Panc1 (cell line): ENCODE measurements at regions not wholly inside any gene's neighbourhood (a gene's known extent, or its start where the extent isn't known, plus 50 kb on each side); places are given as distances from the start of the nearest gene placed in this dataset.

Source experiments
- ATAC-seq: fragments of 200-7000 bp; cut with Tn5 transposase; 2 replicates; pipeline ENCODE4 v1.9.1; 2020; ENCODE audit warnings: mild to moderate bottlenecking, moderate library complexity
- BruUV-seq: library from RNA; stranded (reverse); fragments of 400-500 nt; replicated peaks from 2 replicates; lab custom pipeline; 2021; lab: Mats Ljungman, UMichigan
- CTCF ChIA-PET: fragments of 300-600 bp; sonication (Branson Sonifier 250); formaldehyde crosslinking; loops from one replicate; lab custom pipeline; 2022; ENCODE audit warnings: antibody characterized with exemption; lab: Charles Lee
- POLR2A ChIA-PET: fragments of 300-600 bp; sonication (Branson Sonifier 250); formaldehyde crosslinking; loops from one replicate; lab custom pipeline; 2022; ENCODE audit warnings: antibody characterized with exemption; lab: Charles Lee
- DNase-seq: peaks from one replicate; pipeline ENCODE4 v3.0.0-alpha.2; 2010; ENCODE audit warnings: low read depth, low spot score
- H3K27ac ChIP-seq: 2 replicates; pipeline ENCODE4 v1.5.1; 2011; ENCODE audit warnings: mild to moderate bottlenecking, low read length, inconsistent platforms
- H3K27me3 ChIP-seq: fragments of 200-500 bp; sonication (Bioruptor generic); 2 replicates; pipeline ENCODE4 v1.6.0; 2014; ENCODE audit warnings: low read length, inconsistent platforms; ENCODE audit not compliant: control insufficient read depth, insufficient read depth
- H3K36me3 ChIP-seq: fragments of 200-500 bp; sonication (Bioruptor generic); 2 replicates; pipeline ENCODE4 v1.5.1; 2014; ENCODE audit warnings: inconsistent platforms, mild to moderate bottlenecking, low read length, moderate library complexity; ENCODE audit not compliant: control insufficient read depth, insufficient read depth
- H3K4me1 ChIP-seq: 2 replicates; pipeline ENCODE4 v1.5.1; 2011; ENCODE audit warnings: inconsistent platforms, mild to moderate bottlenecking, low read length, moderate library complexity; ENCODE audit not compliant: control insufficient read depth, insufficient read depth
- H3K4me3 ChIP-seq, 2 experiments: 2 replicates each; pipeline ENCODE4 v1.5.1; 2011 to 2012; ENCODE audit warnings: low read depth in 2 of 2, low read length in 2 of 2, mild to moderate bottlenecking in 2 of 2, inconsistent platforms in 1 of 2, moderate library complexity in 1 of 2
- H3K9me3 ChIP-seq: fragments of 200-500 bp; sonication (Bioruptor generic); 2 replicates; pipeline ENCODE4 v1.5.1; 2014; ENCODE audit warnings: low read depth, mild to moderate bottlenecking, inconsistent platforms, low read length, moderate library complexity; ENCODE audit not compliant: control insufficient read depth, insufficient read depth
- POLR2AphosphoS5 ChIP-seq: IDR thresholded peaks from 2 replicates; pipeline ENCODE4 v1.6.1; 2012; ENCODE audit warnings: mild to moderate bottlenecking, low read depth, low read length, moderate library complexity
- REST ChIP-seq, 2 experiments: IDR thresholded peaks; 2 replicates each; pipeline ENCODE4 v1.6.1; 2011 to 2012; ENCODE audit warnings: low read depth in 2 of 2, control low read depth in 1 of 2, low read length in 1 of 2, mild to moderate bottlenecking in 1 of 2, moderate library complexity in 1 of 2; ENCODE audit not compliant: insufficient read depth in 1 of 2
- SIN3A ChIP-seq: IDR thresholded peaks from 2 replicates; pipeline ENCODE4 v1.6.1; 2012; ENCODE audit warnings: low read depth, mild to moderate bottlenecking, low read length, moderate library complexity, borderline replicate concordance; ENCODE audit not compliant: insufficient read depth
- TCF7L2 ChIP-seq: IDR thresholded peaks from 2 replicates; pipeline ENCODE4 v1.6.1; 2011; ENCODE audit warnings: mild to moderate bottlenecking, low read depth, low read length, inconsistent platforms
- in situ Hi-C: cut with HindIII; loops from 2 replicates; pipeline ENCODE4 v1.10.0; 2016; ENCODE audit warnings: low sequenced_read_pairs, low pct_unique_long_range_greater_than_20kb
- intact Hi-C: fragments of 100-400 bp; cut with micrococcal nuclease; formaldehyde crosslinking; loops from one replicate; pipeline ENCODE4 v1.10.0; 2022; ENCODE audit not compliant: unreplicated experiment
- TF ChIP-seq, protein P1 (sequence below): fragments of 450-650 bp; IDR thresholded peaks from 2 replicates; pipeline ENCODE4 v1.5.1; 2017; ENCODE audit warnings: mild to moderate bottlenecking

DNA sequence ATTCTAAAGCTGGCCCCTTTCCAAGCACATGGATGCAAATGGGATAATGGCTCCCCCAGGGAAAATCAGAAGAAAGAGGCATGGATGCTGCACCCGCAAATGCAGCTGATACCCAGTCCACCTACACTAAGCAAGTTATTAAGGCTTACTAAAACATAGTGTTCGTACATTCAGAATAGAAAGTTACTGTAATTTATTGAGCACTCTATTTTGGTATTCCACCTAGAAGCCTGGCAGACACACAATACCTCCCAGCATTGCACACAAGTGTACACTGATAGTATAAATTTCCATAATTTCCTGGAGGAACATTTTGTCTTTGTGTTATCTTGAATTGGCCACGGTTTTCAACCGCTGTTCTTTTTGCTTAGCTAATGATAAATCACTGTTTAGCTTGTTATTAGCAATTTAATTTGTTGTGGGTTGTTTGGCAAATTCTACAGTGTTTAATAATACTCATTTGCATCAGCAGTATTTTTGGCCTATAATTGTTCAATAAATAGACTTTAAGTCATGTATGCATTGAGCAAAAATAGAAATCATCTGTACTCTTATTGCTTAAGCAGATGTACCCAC lies 94.5 kb upstream of the MRI1 start:
- no TSS peak for BruUV-seq
- in situ Hi-C loops = no loop called here
- CTCF ChIA-PET = interaction anchor here (0.6 kb wide), 1 partner anchor 23 kb away, joined by 6 read pairs; no protein-coding TSS in a partner anchor

DNA sequence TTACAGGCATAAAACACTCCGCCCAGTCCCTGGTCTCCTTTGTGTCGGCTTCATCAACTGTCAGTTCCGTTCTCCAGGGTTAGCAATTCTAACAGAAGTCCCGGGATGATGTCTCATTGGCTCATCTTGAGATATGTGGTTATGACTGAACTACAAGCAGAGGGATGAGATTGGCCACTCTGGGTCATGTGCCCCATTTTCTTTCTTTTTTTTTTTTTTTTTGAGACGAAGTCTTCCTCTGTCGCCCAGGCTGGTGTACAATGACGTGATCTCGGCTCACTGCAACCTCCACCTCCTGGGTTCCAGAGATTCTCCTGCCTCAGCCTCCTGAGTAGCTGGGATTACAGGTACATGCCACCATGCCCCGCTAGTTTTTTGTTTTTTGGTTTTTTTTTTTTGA lies 95.4 kb upstream of the MRI1 start:
- in situ Hi-C loops (no loop called here), intact Hi-C loops (no loop called here)
- ATAC-seq (no peak), DNase-seq (no peak)
- no peak for TF ChIP-seq SIN3A
- no peak for TF ChIP-seq POLR2AphosphoS5
- no peak for TF ChIP-seq REST (IDR thresholded peaks at IDR 0.05; ENCODE audit: insufficient read depth in 1 of 2, low read depth in 2 of 2, low read length in 1 of 2)
- no peak for TF ChIP-seq TCF7L2
- TF ChIP-seq, protein P1, sequence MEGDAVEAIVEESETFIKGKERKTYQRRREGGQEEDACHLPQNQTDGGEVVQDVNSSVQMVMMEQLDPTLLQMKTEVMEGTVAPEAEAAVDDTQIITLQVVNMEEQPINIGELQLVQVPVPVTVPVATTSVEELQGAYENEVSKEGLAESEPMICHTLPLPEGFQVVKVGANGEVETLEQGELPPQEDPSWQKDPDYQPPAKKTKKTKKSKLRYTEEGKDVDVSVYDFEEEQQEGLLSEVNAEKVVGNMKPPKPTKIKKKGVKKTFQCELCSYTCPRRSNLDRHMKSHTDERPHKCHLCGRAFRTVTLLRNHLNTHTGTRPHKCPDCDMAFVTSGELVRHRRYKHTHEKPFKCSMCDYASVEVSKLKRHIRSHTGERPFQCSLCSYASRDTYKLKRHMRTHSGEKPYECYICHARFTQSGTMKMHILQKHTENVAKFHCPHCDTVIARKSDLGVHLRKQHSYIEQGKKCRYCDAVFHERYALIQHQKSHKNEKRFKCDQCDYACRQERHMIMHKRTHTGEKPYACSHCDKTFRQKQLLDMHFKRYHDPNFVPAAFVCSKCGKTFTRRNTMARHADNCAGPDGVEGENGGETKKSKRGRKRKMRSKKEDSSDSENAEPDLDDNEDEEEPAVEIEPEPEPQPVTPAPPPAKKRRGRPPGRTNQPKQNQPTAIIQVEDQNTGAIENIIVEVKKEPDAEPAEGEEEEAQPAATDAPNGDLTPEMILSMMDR = no peak
- Histone ChIP-seq H3K36me3 (no peaks in the 10 kb centered on the region), H3K4me1 (no peaks in the 10 kb centered on the region), H3K27ac (no peak overlapping the region), H3K27me3 (no peaks in the 10 kb centered on the region), H3K4me3 (no peak overlapping the region), H3K9me3 (no peaks in the 10 kb centered on the region)
- ChIA-PET CTCF (no interaction called here), POLR2A (no interaction called here)
- no TSS peak for BruUV-seq

More for the DNA sequence above, 94.5 kb upstream of the MRI1 start:
- Histone ChIP-seq H3K9me3 (no peaks in the 10 kb centered on the region), H3K27ac (no peak overlapping the region), H3K4me1 (no peaks in the 10 kb centered on the region), H3K4me3 (no peak overlapping the region), H3K36me3 (no peaks in the 10 kb centered on the region), H3K27me3 (no peaks in the 10 kb centered on the region)
- ATAC-seq = no peak
- POLR2A ChIA-PET = no interaction called here
- intact Hi-C loops = no loop called here
- TF ChIP-seq POLR2AphosphoS5 (no peak), REST (IDR thresholded peaks at IDR 0.05; ENCODE audit: insufficient read depth in 1 of 2, low read depth in 2 of 2, low read length in 1 of 2) (no peak), SIN3A (no peak), TCF7L2 (no peak)
- TF ChIP-seq, protein P1 = no peak
- DNase-seq = no peak
